ENCODE measurements at regions not wholly inside any gene's neighbourhood (a gene's known extent, or its start where the extent isn't known, plus 50 kb on each side); places are given as distances from the start of the nearest gene placed in this dataset.
"Not testable (repeated sequence)": the region's sequence is repeated elsewhere in the genome, so short reads cannot be mapped to it uniquely, and the experiment has no call there.

DNA sequence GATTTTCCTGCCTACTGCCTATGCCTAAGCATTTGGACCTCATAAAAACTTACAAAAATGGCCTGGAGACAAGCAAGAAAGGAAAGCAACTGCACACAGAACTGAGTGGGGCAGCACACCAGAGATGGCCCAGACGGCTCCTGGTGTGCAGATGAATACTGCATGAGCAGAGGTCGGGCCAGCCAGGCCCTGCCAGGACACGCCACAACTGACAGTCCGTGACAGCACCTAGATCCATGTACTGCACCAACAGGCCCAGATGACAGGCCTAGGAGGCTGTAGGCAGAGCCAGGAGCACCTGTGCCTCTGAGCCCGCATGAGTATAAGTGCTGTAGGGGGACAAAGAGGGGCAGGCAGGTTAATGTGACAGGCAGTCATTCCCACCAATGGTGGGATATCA is 160.2 kb downstream of the IGLL1 start:
- H3K36me3 ChIP-seq (ENCODE audit: insufficient read depth, low read length): no peaks in the 10 kb centered on the region

DNA sequence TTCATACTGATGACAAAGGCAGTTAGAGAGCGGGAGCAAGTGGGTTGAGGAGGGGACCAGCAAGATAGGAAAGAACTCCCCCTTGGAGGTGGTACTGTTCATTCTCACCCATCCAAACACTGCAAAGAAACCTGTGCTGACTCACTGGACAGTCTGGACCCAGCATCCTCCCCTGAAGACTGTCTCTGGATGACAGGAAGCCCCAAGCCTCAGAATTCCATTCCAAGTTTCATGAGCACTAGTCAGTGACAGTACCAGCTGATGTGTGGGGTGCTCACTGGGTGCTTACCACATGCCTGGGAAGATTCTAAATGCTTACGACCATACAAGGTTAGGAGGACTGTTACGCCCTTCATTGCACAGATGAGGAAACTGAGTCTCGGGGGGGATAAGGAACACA is 160.9 kb downstream of the IGLL1 start:
- H2AFZ ChIP-seq (ENCODE audit: low read length): no peak overlapping the region
- H3K27me3 ChIP-seq (ENCODE audit: low read length): no peaks in the 10 kb centered on the region
- H3K4me3 ChIP-seq (ENCODE audit: low read length): no peak overlapping the region
- H3K9ac ChIP-seq (ENCODE audit: low read length): no peak overlapping the region
- peaks cover 5% of the 10 kb centered on the region for H3K4me1 ChIP-seq (ENCODE audit: low read length)
- no peaks in the 10 kb centered on the region for H3K79me2 ChIP-seq (ENCODE audit: low read length)
- no peaks in the 10 kb centered on the region for H3K9me3 ChIP-seq (ENCODE audit: low read length)
- no peaks in the 10 kb centered on the region for H3K36me3 ChIP-seq (ENCODE audit: insufficient read depth, low read length)
- no peak overlapping the region for H3K4me2 ChIP-seq (ENCODE audit: low read depth, low read length, poor library complexity, severe bottlenecking)
- H3K27ac ChIP-seq (ENCODE audit: low read length): no peak overlapping the region
- no peaks in the 10 kb centered on the region for H3K9me2 ChIP-seq (replicated peaks; ENCODE audit: insufficient read depth, low read length)
- no peaks in the 10 kb centered on the region for H4K20me1 ChIP-seq (ENCODE audit: insufficient read depth, low read depth, low read length)
- DNase-seq: no peak

More for the DNA sequence above, 160.2 kb downstream of the IGLL1 start:
- DNase-seq: no peak
- Histone ChIP-seq H3K4me1 (ENCODE audit: low read length) (peaks cover 5% of the 10 kb centered on the region), H3K9me2 (replicated peaks; ENCODE audit: insufficient read depth, low read length) (no peaks in the 10 kb centered on the region), H2AFZ (ENCODE audit: low read length) (no peak overlapping the region), H4K20me1 (ENCODE audit: insufficient read depth, low read depth, low read length) (no peaks in the 10 kb centered on the region), H3K27ac (ENCODE audit: low read length) (no peak overlapping the region), H3K4me3 (ENCODE audit: low read length) (no peak overlapping the region), H3K4me2 (ENCODE audit: low read depth, low read length, poor library complexity, severe bottlenecking) (no peak overlapping the region), H3K27me3 (ENCODE audit: low read length) (no peaks in the 10 kb centered on the region), H3K9ac (ENCODE audit: low read length) (no peak overlapping the region), H3K79me2 (ENCODE audit: low read length) (no peaks in the 10 kb centered on the region), H3K9me3 (ENCODE audit: low read length) (no peaks in the 10 kb centered on the region)

DNA sequence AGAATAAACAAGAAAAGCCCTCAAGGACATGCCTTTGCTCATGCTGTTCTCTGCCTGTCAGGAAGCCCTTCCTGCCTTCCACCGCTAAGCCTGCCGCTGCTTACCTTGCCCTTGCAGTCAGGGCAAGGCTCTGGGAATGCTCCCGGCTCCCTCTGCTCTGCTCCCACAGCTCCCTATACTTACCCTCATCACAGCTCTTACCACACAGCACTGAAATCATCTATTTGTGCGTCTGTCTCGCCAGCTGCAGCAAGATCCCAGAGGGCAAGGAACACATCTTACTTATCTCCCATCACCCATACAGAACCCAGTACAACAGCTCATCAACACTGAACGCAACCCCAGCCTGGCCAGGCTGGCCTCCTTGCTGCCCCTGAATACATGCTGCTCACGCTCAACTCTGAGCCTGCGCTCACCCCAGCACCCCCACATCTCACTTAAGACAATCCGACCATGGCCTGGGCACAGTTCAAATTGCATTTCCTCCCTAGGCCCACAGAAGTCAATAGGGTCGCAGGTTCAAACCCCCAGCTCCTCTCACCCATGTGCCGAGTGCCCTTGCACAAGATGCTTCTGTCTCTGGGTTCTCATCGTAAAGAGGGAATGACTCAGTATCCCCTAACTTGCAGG is 161.8 kb downstream of the IGLL1 start:
- Histone ChIP-seq H2AFZ (ENCODE audit: low read length) (no peak overlapping the region), H3K27me3 (ENCODE audit: low read length) (no peaks in the 10 kb centered on the region), H3K79me2 (ENCODE audit: low read length) (no peaks in the 10 kb centered on the region), H3K4me1 (ENCODE audit: low read length) (peaks cover 5% of the 10 kb centered on the region), H3K9ac (ENCODE audit: low read length) (no peak overlapping the region), H3K9me3 (ENCODE audit: low read length) (no peaks in the 10 kb centered on the region), H4K20me1 (ENCODE audit: insufficient read depth, low read depth, low read length) (no peaks in the 10 kb centered on the region), H3K4me2 (ENCODE audit: low read depth, low read length, poor library complexity, severe bottlenecking) (no peak overlapping the region), H3K9me2 (replicated peaks; ENCODE audit: insufficient read depth, low read length) (no peaks in the 10 kb centered on the region), H3K27ac (ENCODE audit: low read length) (no peak overlapping the region), H3K4me3 (ENCODE audit: low read length) (no peak overlapping the region), H3K36me3 (ENCODE audit: insufficient read depth, low read length) (no peaks in the 10 kb centered on the region)
- DNase-seq: no peak

DNA sequence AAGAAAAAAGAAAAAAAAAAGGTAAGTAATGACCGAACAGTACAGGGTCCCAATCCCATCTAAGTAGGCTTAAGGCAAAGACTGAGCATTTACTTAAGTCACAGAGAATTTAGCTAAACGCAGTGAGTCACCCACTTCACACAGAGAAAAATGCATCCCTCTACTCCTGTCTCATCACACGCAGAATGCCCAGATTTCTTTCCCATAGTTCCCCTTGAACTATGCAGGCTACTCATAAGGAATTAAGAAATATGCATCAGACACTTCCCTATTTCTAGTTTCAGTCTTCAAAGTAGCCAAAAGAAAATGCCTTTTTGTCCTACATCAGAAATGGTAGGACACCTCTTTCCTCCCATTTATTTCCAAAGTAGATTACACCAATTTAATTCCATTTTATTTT is 162.8 kb downstream of the IGLL1 start:
- H3K79me2 ChIP-seq (ENCODE audit: low read length); H3K9me3 ChIP-seq (ENCODE audit: low read length); DNase-seq: not testable (repeated sequence)

DNA sequence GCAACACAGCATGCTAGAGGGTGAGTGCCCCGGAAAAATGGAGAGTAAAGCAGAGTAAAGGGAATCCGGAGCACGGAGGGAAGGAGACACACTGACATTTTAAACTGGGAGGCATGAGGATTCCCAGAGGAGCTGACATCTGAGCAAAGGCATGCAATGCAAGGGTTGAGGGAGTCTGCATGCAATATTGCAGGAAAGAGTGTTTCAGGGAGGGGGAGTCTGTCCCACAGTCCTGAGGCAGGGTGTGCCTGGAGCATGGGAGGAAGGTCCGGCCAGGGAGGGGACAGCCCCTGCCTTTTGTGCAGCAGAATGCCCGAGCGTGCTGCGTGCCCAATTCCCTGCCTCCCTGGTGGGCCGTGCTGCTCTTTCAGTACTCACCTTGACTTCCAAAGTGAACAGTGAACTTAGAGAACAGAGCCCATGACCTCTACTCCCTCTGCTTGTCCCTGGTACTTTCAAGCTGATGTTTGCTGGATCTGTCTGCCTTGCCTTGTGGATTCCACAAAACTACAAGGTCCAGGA is 163.9 kb downstream of the IGLL1 start:
- not testable (repeated sequence) for H2AFZ ChIP-seq (ENCODE audit: low read length); H4K20me1 ChIP-seq (ENCODE audit: insufficient read depth, low read depth, low read length); H3K36me3 ChIP-seq (ENCODE audit: insufficient read depth, low read length); H3K9me3 ChIP-seq (ENCODE audit: low read length); H3K79me2 ChIP-seq (ENCODE audit: low read length); H3K9me2 ChIP-seq (replicated peaks; ENCODE audit: insufficient read depth, low read length); H3K9ac ChIP-seq (ENCODE audit: low read length); H3K27me3 ChIP-seq (ENCODE audit: low read length); H3K4me2 ChIP-seq (ENCODE audit: low read depth, low read length, poor library complexity, severe bottlenecking); H3K4me3 ChIP-seq (ENCODE audit: low read length); DNase-seq; H3K27ac ChIP-seq (ENCODE audit: low read length); H3K4me1 ChIP-seq (ENCODE audit: low read length)

More for the DNA sequence above, 162.8 kb downstream of the IGLL1 start:
- H4K20me1 ChIP-seq (ENCODE audit: insufficient read depth, low read depth, low read length); H3K9ac ChIP-seq (ENCODE audit: low read length); H3K4me3 ChIP-seq (ENCODE audit: low read length); H3K27me3 ChIP-seq (ENCODE audit: low read length); H2AFZ ChIP-seq (ENCODE audit: low read length); H3K4me1 ChIP-seq (ENCODE audit: low read length); H3K9me2 ChIP-seq (replicated peaks; ENCODE audit: insufficient read depth, low read length); H3K4me2 ChIP-seq (ENCODE audit: low read depth, low read length, poor library complexity, severe bottlenecking); H3K27ac ChIP-seq (ENCODE audit: low read length); H3K36me3 ChIP-seq (ENCODE audit: insufficient read depth, low read length): not testable (repeated sequence)

DNA sequence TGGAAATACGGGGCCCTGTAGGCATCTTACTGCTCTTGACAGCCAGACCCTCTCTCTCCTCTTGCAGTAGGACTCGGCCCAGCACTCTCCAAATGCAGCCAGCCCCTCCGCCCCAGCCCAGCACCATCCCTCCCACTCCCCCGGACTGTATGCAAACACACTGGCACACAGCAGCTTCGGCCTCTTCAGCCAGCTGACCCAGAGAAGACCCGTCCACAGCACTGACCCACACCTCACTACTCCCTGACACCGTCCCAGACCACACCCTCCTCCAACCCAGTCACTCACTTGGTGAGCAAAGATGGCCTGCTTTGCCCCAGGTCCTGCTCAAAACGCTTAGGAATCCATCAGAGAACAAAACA is 164.6 kb downstream of the IGLL1 start:
- Histone ChIP-seq H3K9ac (ENCODE audit: low read length) (no peak overlapping the region), H3K4me3 (ENCODE audit: low read length) (no peak overlapping the region), H3K27me3 (ENCODE audit: low read length) (no peaks in the 10 kb centered on the region), H3K36me3 (ENCODE audit: insufficient read depth, low read length) (no peaks in the 10 kb centered on the region), H3K79me2 (ENCODE audit: low read length) (no peaks in the 10 kb centered on the region), H4K20me1 (ENCODE audit: insufficient read depth, low read depth, low read length) (no peaks in the 10 kb centered on the region), H3K9me3 (ENCODE audit: low read length) (no peaks in the 10 kb centered on the region), H3K9me2 (replicated peaks; ENCODE audit: insufficient read depth, low read length) (no peaks in the 10 kb centered on the region), H3K27ac (ENCODE audit: low read length) (no peak overlapping the region), H2AFZ (ENCODE audit: low read length) (no peak overlapping the region), H3K4me2 (ENCODE audit: low read depth, low read length, poor library complexity, severe bottlenecking) (no peak overlapping the region), H3K4me1 (ENCODE audit: low read length) (peaks cover 5% of the 10 kb centered on the region)
- DNase-seq: no peak

DNA sequence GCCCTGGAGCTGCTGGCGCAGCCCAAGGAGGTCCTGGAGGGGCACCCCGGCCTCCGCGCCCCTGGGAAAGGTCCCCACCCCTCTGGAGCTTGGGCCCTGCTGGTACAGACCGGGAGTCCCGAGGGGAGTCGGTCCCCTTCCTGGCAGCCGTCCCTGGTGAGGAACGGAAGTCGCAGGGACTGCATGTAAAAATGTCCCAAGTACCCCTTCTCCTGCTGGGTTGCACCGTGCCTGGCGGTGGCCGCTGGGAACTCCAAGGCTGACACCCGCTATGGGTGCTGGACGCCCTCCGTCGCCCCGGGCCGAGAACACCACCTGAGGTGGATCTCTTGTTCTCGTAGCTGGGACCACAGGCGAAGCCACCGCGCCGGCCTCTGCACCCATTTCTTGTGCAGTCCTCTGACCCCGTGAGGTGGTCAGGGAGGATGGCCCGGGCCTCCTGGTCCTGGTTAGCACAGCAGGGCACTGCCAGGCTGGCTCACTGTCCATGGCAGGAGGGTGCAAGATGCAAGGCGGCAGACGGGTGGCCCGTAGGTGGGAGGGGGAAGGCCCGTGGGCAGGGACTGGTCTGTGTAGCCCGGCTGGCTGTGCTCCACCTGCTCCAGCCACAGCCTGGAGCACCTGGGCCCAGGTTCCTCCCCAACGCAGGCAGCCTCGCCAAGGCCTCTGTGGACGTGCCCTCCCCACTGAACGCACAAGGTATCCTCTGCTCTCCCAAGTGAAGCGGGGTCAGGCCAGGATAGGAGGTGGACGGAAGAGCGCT is 165.2 kb downstream of the IGLL1 start:
- Histone ChIP-seq H3K9me3 (ENCODE audit: low read length) (no peaks in the 10 kb centered on the region), H3K27ac (ENCODE audit: low read length) (no peak overlapping the region), H3K9me2 (replicated peaks; ENCODE audit: insufficient read depth, low read length) (no peaks in the 10 kb centered on the region), H3K9ac (ENCODE audit: low read length) (no peak overlapping the region), H3K4me2 (ENCODE audit: low read depth, low read length, poor library complexity, severe bottlenecking) (no peak overlapping the region), H3K36me3 (ENCODE audit: insufficient read depth, low read length) (no peaks in the 10 kb centered on the region), H2AFZ (ENCODE audit: low read length) (no peak overlapping the region), H3K79me2 (ENCODE audit: low read length) (no peaks in the 10 kb centered on the region), H3K27me3 (ENCODE audit: low read length) (no peaks in the 10 kb centered on the region), H4K20me1 (ENCODE audit: insufficient read depth, low read depth, low read length) (no peaks in the 10 kb centered on the region), H3K4me3 (ENCODE audit: low read length) (no peak overlapping the region), H3K4me1 (ENCODE audit: low read length) (peaks cover 5% of the 10 kb centered on the region)
- DNase-seq: no peak

DNA sequence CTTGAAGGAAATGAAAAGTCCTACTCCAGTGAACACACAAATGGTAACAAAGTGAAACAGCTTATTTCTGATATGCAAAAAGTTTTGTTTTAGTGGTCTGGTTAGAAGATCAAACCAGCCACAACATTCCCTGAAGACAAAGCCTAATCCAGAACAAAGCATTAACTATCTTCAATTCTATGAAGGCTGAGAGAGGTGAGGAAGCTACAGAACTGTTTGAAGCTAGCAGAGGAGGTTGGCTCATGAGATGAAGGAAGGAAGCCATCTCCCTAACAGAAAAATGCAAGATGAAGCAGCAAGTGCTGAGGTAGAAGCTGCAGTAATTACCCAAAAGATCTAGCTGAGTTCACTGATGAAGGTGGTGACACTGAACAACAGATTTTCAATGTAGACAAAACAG is 168.4 kb downstream of the IGLL1 start:
- H3K4me1 ChIP-seq (ENCODE audit: low read length): peaks cover 15% of the 10 kb centered on the region
- no peaks in the 10 kb centered on the region for H3K9me2 ChIP-seq (replicated peaks; ENCODE audit: insufficient read depth, low read length)
- H3K36me3 ChIP-seq (ENCODE audit: insufficient read depth, low read length): no peaks in the 10 kb centered on the region
- no peak for DNase-seq
- no peaks in the 10 kb centered on the region for H3K9me3 ChIP-seq (ENCODE audit: low read length)
- no peak overlapping the region for H3K27ac ChIP-seq (ENCODE audit: low read length)
- H3K27me3 ChIP-seq (ENCODE audit: low read length): no peaks in the 10 kb centered on the region
- no peak overlapping the region for H3K4me2 ChIP-seq (ENCODE audit: low read depth, low read length, poor library complexity, severe bottlenecking)
- H3K9ac ChIP-seq (ENCODE audit: low read length): no peak overlapping the region
- H4K20me1 ChIP-seq (ENCODE audit: insufficient read depth, low read depth, low read length): no peaks in the 10 kb centered on the region
- no peak overlapping the region for H2AFZ ChIP-seq (ENCODE audit: low read length)
- H3K4me3 ChIP-seq (ENCODE audit: low read length): no peak overlapping the region
- H3K79me2 ChIP-seq (ENCODE audit: low read length): no peaks in the 10 kb centered on the region
